SU-DHL-6 (cell line): ENCODE measurements at regions not wholly inside any gene's neighbourhood (a gene's known extent, or its start where the extent isn't known, plus 50 kb on each side); places are given as distances from the start of the nearest gene placed in this dataset.

ENCODE experiments used
- EZH2phosphoT487 ChIP-seq: fragments of 200-600 bp; sonication (generic), shearing (Covaris generic); conservative IDR thresholded peaks from 2 replicates; pipeline ENCODE4 v1.6.1; 2018; ENCODE audit warnings: mild to moderate bottlenecking, antibody characterized with exemption, low read length, moderate library complexity, mixed read lengths
- TF ChIP-seq, protein P1 (sequence below): fragments of 200-600 bp; sonication (generic); IDR thresholded peaks from one replicate; pipeline ENCODE4 v1.5.1; 2017; ENCODE audit warnings: antibody characterized with exemption, mild to moderate bottlenecking, low read length, moderate library complexity; ENCODE audit not compliant: insufficient read depth, poor library complexity, severe bottlenecking

DNA sequence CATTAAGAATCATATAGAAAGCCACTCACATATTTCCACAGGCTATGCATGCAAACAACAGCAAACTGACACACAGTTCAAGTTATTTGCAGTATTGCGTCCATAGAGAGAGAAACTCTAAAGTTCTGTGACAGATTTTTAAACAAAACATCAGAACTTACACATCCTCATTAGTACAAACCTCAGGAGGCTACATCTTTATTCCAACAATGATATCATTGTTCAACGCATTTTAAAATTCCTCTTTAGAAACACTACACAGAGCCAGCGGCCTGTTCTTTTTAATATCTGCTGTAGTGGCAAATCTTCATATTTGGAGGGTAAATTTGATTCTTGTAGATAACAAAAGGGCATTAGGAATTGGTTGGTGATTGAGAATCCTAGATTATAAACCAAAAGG is 55.9 kb upstream of the NFE2L3 start:
- TF ChIP-seq EZH2phosphoT487, result no peak
- TF ChIP-seq, protein P1, sequence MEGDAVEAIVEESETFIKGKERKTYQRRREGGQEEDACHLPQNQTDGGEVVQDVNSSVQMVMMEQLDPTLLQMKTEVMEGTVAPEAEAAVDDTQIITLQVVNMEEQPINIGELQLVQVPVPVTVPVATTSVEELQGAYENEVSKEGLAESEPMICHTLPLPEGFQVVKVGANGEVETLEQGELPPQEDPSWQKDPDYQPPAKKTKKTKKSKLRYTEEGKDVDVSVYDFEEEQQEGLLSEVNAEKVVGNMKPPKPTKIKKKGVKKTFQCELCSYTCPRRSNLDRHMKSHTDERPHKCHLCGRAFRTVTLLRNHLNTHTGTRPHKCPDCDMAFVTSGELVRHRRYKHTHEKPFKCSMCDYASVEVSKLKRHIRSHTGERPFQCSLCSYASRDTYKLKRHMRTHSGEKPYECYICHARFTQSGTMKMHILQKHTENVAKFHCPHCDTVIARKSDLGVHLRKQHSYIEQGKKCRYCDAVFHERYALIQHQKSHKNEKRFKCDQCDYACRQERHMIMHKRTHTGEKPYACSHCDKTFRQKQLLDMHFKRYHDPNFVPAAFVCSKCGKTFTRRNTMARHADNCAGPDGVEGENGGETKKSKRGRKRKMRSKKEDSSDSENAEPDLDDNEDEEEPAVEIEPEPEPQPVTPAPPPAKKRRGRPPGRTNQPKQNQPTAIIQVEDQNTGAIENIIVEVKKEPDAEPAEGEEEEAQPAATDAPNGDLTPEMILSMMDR, result no peak
